ENCODE measurements at regions not wholly inside any gene's neighbourhood (a gene's known extent, or its start where the extent isn't known, plus 50 kb on each side); places are given as distances from the start of the nearest gene placed in this dataset.

GRCh38 chr20:12241065-12241464 lies 323.4 kb downstream of the BTBD3 start:
- TF ChIP-seq CTCF (IDR thresholded peaks at IDR 0.05; ENCODE audit: poor library complexity) (no peak), EZH2phosphoT487 (IDR thresholded peaks at IDR 0.05; ENCODE audit: low read depth, severe bottlenecking, unreplicated experiment) (no peak)

All from hepatocyte (in vitro differentiated cells).